ENCODE measurements at regions not wholly inside any gene's neighbourhood (a gene's known extent, or its start where the extent isn't known, plus 50 kb on each side); places are given as distances from the start of the nearest gene placed in this dataset.
"Not testable (repeated sequence)": the region's sequence is repeated elsewhere in the genome, so short reads cannot be mapped to it uniquely, and the experiment has no call there.

GRCh38 chr1:189810639-189811038, 667.0 kb downstream of the BRINP3 start:
- TF ChIP-seq, protein P1, sequence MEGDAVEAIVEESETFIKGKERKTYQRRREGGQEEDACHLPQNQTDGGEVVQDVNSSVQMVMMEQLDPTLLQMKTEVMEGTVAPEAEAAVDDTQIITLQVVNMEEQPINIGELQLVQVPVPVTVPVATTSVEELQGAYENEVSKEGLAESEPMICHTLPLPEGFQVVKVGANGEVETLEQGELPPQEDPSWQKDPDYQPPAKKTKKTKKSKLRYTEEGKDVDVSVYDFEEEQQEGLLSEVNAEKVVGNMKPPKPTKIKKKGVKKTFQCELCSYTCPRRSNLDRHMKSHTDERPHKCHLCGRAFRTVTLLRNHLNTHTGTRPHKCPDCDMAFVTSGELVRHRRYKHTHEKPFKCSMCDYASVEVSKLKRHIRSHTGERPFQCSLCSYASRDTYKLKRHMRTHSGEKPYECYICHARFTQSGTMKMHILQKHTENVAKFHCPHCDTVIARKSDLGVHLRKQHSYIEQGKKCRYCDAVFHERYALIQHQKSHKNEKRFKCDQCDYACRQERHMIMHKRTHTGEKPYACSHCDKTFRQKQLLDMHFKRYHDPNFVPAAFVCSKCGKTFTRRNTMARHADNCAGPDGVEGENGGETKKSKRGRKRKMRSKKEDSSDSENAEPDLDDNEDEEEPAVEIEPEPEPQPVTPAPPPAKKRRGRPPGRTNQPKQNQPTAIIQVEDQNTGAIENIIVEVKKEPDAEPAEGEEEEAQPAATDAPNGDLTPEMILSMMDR (IDR thresholded peaks at IDR 0.05), result not testable (repeated sequence)
- not testable (repeated sequence) for TF ChIP-seq POLR2A (IDR thresholded peaks at IDR 0.05)

Data from right lobe of liver (tissue), 4 donors.